Esophagus squamous epithelium (tissue), 4 donors: ENCODE measurements at regions not wholly inside any gene's neighbourhood (a gene's known extent, or its start where the extent isn't known, plus 50 kb on each side); places are given as distances from the start of the nearest gene placed in this dataset.

Experiments
- POLR2A ChIP-seq, 4 donors: fragments of 450-650 bp; IDR thresholded peaks; one replicate each; pipeline ENCODE4 v1.6.1; 2017; ENCODE audit warnings: antibody characterized with exemption in 4 of 4, mild to moderate bottlenecking in 4 of 4, moderate library complexity in 3 of 4
- TF ChIP-seq, protein P1 (sequence below), 6 experiments: fragments of 450-650 bp in 4 of 6; fragments of 200-600 bp in 2 of 6; sonication (generic) in 2 of 6; IDR thresholded peaks; one replicate each; pipeline ENCODE4 v1.5.1; 2016 to 2019; ENCODE audit warnings: antibody characterized with exemption in 6 of 6, mild to moderate bottlenecking in 4 of 6, moderate library complexity in 4 of 6

DNA sequence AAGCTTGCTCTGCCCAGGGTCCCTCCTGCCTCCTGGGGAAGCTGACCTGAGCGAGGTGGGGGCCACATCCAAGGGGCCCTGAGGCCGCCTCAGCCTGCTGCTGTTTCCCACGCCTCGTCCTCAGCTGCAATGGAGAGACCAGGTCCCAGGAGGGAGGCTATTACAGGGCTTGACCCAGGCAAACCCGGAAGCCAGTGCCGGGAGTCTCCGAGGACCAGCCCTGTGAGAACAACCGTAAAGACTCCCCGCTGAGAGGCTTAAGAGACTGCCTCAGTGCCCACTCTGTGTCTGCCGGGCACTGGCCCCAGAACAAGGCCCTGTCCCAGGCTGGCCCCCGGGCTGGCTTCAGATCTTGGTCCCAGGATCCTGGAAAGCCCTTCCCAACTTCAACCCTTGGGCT lies 124.3 kb upstream of the FGF3 start:
- TF ChIP-seq, protein P1, sequence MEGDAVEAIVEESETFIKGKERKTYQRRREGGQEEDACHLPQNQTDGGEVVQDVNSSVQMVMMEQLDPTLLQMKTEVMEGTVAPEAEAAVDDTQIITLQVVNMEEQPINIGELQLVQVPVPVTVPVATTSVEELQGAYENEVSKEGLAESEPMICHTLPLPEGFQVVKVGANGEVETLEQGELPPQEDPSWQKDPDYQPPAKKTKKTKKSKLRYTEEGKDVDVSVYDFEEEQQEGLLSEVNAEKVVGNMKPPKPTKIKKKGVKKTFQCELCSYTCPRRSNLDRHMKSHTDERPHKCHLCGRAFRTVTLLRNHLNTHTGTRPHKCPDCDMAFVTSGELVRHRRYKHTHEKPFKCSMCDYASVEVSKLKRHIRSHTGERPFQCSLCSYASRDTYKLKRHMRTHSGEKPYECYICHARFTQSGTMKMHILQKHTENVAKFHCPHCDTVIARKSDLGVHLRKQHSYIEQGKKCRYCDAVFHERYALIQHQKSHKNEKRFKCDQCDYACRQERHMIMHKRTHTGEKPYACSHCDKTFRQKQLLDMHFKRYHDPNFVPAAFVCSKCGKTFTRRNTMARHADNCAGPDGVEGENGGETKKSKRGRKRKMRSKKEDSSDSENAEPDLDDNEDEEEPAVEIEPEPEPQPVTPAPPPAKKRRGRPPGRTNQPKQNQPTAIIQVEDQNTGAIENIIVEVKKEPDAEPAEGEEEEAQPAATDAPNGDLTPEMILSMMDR (IDR thresholded peaks at IDR 0.05), result no peak
- no peak for TF ChIP-seq POLR2A (IDR thresholded peaks at IDR 0.05)
